NCI-H524 treated with DMSO at 0.1 percent for 48 hours (cell line): ENCODE measurements at regions not wholly inside any gene's neighbourhood (a gene's known extent, or its start where the extent isn't known, plus 50 kb on each side); places are given as distances from the start of the nearest gene placed in this dataset.
A peak's percentile ranks its signal among the peaks of the same experiment; 100 is the strongest.

Source experiments
- DNase-seq: peaks from one replicate; lab custom pipeline; 2025; lab: John Stamatoyannopoulos, UW

- DNase-seq, result no peak
Observed at GRCh38 chr5:68407311-68408239, 192.0 kb downstream of the PIK3R1 start.

DNA sequence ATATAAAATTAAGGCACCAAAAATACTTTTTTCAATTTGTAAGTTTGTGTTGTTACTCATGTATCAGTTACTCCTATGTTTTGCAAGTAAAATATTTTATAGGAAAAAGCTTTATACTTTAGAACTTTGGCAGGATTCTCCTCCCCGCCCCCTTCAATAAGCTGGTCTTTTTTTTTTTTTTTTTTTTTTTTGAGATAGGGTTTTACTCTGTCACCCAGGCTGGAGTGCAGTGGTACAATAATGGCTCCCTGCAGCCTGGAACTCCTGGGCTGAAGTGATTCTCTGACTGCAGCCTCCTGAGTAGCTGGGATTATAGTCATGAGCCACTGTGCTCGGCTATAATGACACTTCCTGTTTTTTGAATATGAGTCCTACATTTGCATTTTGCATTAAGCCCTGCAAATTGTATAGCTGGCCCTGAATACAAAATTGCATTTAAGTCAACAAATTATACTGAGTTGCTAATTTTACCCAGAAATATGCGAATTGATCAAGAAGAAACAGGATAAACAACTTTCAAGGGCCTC lies 192.9 kb downstream of the PIK3R1 start:
- no peak for DNase-seq

DNA sequence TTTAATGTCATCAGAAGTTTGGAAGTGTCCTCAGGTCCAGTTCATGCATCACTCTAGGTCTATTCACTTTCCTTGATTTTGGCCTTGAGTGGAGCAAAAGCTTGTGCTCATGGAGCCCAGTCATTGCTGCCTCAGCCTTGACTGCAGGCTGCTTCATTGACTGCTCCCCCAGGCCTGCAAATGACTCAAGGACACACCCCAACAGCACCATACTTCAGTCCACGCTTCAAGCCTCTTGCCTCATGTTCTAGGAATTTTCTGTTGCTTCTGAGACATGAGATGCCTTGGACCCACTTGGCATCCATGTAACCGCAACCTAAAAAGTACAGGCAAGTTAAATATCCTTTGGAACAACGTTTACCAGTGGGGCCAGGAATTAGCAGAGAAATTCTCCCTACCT lies 193.7 kb downstream of the PIK3R1 start:
- DNase-seq, result no peak

DNA sequence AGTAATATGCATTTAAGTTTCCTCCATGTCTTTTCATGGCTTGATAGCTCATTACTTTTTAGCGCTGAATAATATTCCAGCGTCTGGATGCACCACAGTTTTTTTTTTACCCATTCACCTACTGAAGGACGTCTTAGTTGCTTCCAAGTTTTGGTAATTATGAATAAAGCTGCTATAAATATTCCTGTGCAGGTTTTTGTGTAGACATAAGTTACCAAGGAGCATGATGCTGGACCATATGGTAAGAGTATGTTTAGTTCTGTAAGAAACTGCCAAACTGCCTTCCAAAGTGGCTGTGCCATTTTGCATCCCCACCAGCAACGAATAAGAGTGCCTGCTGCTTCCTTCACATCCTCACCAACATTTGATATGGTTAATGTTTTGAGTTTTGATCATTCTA lies 195.6 kb downstream of the PIK3R1 start:
- no peak for DNase-seq

DNA sequence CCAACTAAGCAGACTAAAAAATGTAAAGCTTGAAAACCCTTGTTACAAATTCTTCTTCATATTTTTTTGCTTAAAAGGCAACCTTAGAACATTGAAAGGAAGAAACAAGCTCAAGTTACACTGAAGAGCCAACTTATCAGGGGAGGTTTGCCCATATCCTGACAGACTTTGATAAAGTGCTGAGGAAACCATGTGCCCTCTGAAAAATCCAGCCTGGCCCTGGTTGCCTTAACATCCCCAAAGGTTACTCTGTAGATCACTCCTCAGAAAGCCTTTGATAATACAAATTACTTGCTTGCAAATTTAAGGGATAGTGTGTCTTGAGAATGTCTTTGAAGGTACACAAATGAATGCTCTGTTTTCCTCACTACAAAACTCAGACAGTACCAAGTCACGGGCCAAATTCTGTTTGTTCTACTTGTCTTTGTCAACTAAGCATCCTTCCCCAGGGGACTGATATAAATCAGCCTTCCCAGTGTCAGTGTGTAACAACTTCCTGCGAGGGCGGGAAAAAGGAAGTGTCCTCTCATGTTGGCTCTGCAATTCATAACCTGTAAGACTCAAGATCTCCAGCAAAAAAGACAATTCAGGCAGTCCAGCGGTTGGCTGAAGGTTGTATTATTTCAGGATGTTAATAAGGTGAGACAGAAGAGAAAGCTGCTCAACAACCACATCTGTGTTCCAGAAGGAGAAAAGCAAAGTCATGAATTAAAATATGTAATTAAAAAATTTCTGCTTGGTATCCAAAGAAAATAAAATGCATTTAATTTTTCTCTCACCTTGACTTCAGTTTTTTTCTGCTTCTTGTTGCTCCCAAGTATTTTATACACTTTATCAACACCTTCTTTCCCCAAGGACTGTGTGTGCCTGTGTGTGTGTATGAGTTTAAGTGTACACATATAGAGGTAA lies 199.9 kb downstream of the PIK3R1 start:
- no peak for DNase-seq

GRCh38 chr5:68416714-68417113 lies 201.2 kb downstream of the PIK3R1 start:
- no peak for DNase-seq

DNA sequence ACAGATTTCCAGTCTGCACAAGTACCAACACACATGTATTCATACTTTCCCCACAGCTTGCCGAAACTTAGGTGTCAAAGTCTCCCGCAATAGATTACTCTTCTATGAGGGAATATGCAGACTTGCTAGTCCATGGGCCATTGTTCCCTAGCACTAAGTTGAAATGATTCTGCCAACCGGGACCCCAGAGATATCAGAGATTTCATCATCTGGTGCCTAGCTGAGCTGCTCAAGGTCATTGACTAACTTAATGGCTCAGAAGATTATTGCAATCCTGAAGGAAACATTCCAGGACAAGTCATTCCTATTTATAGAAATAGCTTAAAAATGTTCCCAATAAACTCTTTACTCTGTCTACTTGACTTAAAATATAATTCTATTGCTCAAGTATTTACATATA lies 202.6 kb downstream of the PIK3R1 start:
- DNase-seq, result no peak

DNA sequence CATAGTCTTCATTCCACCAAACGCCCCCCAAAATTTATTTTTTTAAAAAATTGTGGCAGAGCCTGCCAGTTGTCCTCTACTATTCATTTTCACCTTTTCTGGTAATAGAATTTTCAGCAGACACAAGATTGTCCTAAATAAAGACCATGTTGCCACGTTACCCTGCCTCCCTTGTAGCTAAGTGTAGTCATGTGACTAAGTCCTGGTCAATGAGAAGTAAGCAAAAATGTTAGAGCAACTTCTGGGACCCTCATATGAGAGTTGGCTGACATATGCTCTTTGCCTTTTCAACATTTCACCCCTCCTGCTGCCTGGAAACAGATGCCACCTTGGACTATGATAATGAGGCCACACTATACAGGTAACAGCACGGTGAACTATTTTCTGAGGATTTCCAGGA lies 203.1 kb downstream of the PIK3R1 start:
- DNase-seq, result peak; percentile 27

DNA sequence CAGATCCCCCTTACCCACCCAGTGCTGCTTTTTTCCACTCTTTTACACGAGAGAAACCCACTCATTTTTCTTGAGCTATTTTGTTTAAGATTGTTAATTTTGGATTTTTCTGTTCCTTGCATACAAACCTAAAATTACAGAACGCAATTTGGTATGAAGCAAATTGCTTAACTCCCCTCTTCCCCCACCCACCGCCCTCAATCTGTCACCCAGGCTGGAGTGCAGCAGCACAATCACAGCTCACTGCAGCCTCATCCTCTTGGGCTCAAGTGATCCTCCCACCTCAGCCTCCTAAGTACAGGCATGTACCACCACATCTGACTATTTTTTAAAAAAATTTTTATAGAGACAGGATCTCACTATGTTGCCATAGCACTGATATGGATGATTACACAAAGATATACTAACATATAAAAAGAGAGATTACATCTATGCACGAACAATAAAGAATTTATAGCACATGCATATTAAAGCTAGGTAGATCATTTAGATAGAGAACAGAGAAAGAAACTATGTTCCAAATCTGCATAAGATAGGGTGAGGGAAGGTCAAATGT lies 203.6 kb downstream of the PIK3R1 start:
- DNase-seq, result no peak

- peak; percentile 79 for DNase-seq
Observed at GRCh38 chr5:68419637-68420452, 204.3 kb downstream of the PIK3R1 start.

DNA sequence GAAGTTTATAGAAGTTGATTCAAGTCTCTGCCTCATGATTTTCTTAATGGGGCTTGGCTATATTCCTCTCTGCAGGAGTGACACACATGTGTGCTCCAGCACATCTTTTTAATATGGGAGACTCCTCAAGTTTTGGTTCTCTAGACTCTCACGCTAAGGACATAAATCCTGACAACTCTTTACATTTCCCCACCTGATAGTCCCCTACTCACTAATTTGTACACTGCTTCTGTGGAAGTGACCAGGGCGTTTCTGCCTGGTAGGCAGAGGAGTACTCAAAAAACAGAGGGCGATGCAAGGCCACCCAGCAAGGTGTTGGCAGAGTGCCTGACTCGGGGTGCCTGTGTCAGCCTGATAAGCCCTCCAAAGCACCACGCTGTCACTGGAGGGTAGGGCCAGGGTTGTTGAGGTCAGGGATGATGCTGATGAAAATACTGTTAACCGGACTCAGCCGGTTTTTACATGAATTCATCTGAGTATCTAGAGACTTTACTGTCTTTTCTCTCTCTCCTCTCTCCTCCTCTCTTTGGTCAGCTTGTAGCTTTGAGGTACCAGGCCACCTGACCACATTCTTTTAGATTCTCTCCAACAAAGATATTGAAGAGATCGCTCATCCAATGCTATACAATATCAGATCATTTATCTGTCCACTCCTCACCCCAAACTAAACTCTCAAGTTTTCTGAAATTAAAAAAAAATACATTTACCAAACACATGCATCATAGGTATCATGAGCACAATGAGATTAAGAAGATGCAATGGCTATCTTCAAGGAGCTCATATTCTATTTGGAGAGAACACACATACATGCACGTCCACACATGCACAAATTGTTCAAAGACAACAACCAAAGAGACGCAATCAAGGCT lies 205.2 kb downstream of the PIK3R1 start:
- DNase-seq, result no peak

GRCh38 chr5:68421485-68422220 lies 206.1 kb downstream of the PIK3R1 start:
- no peak for DNase-seq

GRCh38 chr5:68423154-68423811 lies 207.7 kb downstream of the PIK3R1 start:
- DNase-seq, result no peak

DNA sequence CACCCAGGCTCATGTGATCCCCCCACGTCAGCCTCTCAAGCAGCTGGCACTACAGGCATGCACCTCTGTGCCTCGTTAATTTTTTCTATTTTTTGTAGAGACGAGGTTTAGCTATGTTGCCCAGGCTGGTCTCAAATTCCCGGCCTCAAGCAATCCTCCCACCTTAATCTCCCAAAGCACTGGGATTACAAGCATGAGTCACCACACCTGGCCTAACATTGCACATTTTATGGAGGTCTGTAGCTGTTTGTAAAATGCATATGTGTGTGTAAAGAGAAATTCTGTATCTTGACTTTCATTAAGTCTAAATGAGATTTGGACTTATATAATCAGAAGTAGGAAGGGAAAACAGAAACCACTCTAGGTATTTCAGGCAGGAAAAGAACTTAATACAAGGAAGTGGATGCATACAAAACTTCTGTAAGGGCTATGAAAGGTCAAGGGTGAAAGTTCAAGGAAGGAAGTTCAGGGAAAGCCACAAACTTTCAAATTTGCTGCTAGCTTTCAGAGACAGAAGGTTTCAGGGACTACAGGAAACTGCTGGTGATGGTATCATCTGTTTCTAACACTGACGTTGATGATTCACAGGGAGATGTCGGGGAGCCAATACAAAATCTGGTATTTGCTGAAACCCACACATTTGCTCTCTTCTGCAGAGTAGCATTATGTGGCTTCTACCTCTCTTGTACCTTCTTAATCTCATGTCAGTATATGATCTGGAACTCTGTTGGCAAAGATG lies 209.4 kb downstream of the PIK3R1 start:
- DNase-seq, result no peak

GRCh38 chr5:68426586-68426985 lies 211.0 kb downstream of the PIK3R1 start:
- no peak for DNase-seq

GRCh38 chr5:68428231-68428811 lies 212.8 kb downstream of the PIK3R1 start:
- no peak for DNase-seq

DNA sequence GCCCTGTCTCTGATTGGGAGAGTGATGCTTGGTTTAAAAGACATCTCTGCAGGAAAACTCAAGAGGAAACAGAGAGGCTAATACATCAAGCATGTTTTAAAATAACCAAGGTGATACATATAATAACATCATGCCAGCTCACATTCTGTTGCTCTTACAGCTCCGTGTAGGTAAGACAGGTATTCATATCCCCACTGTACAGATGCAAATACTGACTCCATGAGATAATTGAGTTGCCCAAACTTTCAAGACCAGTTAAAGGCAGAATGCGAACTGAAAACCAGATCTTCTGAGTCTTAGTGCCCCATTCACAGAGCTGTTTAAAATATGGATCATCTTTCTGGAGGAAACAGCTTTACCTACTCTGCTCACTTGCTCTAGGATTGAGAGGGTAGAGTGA lies 214.0 kb downstream of the PIK3R1 start:
- no peak for DNase-seq

GRCh38 chr5:68430279-68430678 lies 214.7 kb downstream of the PIK3R1 start:
- DNase-seq, result no peak
